H1 (cell line): ENCODE measurements at regions not wholly inside any gene's neighbourhood (a gene's known extent, or its start where the extent isn't known, plus 50 kb on each side); places are given as distances from the start of the nearest gene placed in this dataset.

ENCODE experiments used
- CBX5 ChIP-seq: fragments of 300-800, 300-1000 bp; sonication (generic); IDR thresholded peaks from 2 replicates; pipeline ENCODE4 v1.7.1; 2016; ENCODE audit warnings: antibody characterized with exemption, low read length, low read depth
- CEBPB ChIP-seq: IDR thresholded peaks from 2 replicates; pipeline ENCODE4 v1.6.1; 2012; ENCODE audit warnings: low read depth, low read length
- CREB1 ChIP-seq: IDR thresholded peaks from 2 replicates; pipeline ENCODE4 v1.6.1; 2012; ENCODE audit warnings: inconsistent platforms
- PHF8 ChIP-seq: fragments of 200-600 bp; sonication (generic); conservative IDR thresholded peaks from 2 replicates; pipeline ENCODE4 v1.7.1; 2012; ENCODE audit warnings: low read depth, mild to moderate bottlenecking, inconsistent platforms, low read length, moderate library complexity
- TAF7 ChIP-seq: optimal IDR thresholded peaks from 2 replicates; pipeline ENCODE3; 2011; ENCODE audit warnings: low read depth, mild to moderate bottlenecking, inconsistent platforms, low read length, moderate library complexity, borderline replicate concordance
- TF ChIP-seq, protein P1 (sequence below): IDR thresholded peaks from 2 replicates; pipeline ENCODE4 v1.6.1; 2012; ENCODE audit warnings: inconsistent platforms

DNA sequence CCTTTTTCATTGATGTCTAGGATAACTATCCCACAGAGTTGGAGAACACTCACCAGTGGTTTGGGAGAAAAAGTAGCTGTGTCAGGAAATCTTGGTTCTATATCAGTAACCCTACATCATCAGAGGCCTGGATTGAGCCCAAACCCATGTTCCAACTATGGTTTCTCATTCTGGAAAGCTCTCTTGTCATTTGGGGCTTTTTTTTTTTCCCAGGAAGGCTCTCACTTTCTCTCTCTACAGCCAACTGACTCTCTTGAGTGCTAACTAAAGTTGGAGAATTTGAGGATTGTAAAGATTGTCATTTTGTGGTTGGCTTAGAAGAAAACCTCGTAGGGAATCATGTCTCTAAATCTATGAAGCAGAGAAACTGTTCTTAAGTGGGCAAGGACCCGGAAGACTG, 228.2 kb upstream of the DIPK2B start (continued):
- no peak for TF ChIP-seq CREB1
- TF ChIP-seq CEBPB: no peak
- TF ChIP-seq, protein P1, sequence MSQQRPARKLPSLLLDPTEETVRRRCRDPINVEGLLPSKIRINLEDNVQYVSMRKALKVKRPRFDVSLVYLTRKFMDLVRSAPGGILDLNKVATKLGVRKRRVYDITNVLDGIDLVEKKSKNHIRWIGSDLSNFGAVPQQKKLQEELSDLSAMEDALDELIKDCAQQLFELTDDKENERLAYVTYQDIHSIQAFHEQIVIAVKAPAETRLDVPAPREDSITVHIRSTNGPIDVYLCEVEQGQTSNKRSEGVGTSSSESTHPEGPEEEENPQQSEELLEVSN: no peak
- no peak for TF ChIP-seq TAF7
- no peak for TF ChIP-seq PHF8
- TF ChIP-seq CBX5: no peak
